ENCODE measurements at regions not wholly inside any gene's neighbourhood (a gene's known extent, or its start where the extent isn't known, plus 50 kb on each side); places are given as distances from the start of the nearest gene placed in this dataset.

DNA sequence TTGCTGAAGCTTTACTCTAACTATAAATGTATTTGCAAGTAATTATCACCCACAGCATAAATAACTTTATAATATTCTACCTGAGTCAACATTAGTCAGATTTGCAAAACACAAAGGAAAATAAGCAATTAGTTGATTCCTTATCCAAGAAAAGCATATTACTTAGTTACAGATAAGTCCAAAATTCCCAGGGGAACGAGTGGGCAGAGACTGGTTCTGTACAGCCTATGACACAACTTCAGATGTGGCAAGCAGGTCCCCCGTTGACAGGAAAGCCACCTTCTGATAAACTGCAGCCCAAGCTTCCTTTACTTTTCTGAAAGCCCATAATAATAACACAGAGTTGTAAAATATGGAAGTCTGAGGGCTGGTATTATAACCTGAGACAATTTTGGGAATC is 62.4 kb upstream of the NDP start:
- TF ChIP-seq JUND (IDR thresholded peaks at IDR 0.05; ENCODE audit: low read depth), result no peak
- no peak for DNase-seq (ENCODE audit: low read depth in 1 of 2, low spot score in 1 of 2)
- in situ Hi-C loops (cut with HindIII; ENCODE audit: low pct_unique_long_range_greater_than_20kb, low sequenced_read_pairs), result no loop called here

DNA sequence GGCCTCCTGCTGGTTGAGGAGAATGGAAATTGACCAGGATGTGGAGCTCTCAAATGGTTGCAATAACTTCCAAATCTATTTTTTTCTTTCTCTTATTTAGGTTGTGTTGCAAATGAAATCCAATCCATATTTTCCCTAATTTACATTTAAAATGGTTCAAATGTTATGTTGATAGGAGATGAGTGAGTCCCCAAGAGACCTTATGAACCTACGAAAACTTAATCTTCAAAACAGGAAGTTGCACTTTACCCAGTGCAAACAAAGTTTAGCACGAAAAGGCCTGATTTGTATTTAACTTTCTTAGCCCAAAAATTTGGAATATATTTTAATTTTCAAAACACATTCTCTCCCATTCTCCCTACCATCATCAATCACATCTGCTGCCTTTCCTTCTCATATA is 59.3 kb upstream of the NDP start:
- TF ChIP-seq JUND (IDR thresholded peaks at IDR 0.05; ENCODE audit: low read depth), result no peak
- in situ Hi-C loops (cut with HindIII; ENCODE audit: low pct_unique_long_range_greater_than_20kb, low sequenced_read_pairs), result no loop called here
- DNase-seq (ENCODE audit: low read depth in 1 of 2, low spot score in 1 of 2), result no peak

DNA sequence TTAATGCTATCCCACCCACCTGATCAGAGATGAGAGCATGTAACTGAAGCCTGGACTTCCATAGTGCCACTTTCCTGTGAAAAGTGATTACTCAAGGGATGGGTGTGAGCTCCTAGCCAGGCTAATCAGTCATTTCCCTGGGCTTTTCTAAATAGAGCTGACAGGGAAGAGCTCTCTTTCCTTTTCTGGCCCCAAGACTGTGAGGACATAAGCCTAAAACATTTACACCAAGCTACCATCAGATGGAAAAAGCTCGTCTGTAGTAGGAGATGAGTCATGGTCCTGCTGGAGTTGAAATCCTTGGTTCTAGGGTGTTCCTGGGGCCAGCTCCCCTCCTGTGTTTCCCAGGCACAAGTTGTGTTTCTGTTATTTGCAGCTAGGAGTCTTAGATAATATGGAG is 52.4 kb upstream of the NDP start:
- TF ChIP-seq JUND (IDR thresholded peaks at IDR 0.05; ENCODE audit: low read depth), result no peak
- DNase-seq (ENCODE audit: low read depth in 1 of 2, low spot score in 1 of 2), result no peak
- in situ Hi-C loops (cut with HindIII; ENCODE audit: low pct_unique_long_range_greater_than_20kb, low sequenced_read_pairs), result no loop called here

Measured in T47D (cell line).